Breast epithelium (tissue), 3 donors: ENCODE measurements at regions not wholly inside any gene's neighbourhood (a gene's known extent, or its start where the extent isn't known, plus 50 kb on each side); places are given as distances from the start of the nearest gene placed in this dataset.

Source experiments
- POLR2AphosphoS5 ChIP-seq, 3 donors: sonication (generic); formaldehyde crosslinking; IDR thresholded peaks; one replicate each; pipeline ENCODE4 v1.6.1; 2017; ENCODE audit warnings: antibody characterized with exemption in 3 of 3
- TF ChIP-seq, protein P1 (sequence below), 3 donors: fragments of 450-650 bp; IDR thresholded peaks; one replicate each; pipeline ENCODE4 v1.5.1; 2016 to 2017; ENCODE audit warnings: antibody characterized with exemption in 3 of 3, mild to moderate bottlenecking in 3 of 3, moderate library complexity in 3 of 3

DNA sequence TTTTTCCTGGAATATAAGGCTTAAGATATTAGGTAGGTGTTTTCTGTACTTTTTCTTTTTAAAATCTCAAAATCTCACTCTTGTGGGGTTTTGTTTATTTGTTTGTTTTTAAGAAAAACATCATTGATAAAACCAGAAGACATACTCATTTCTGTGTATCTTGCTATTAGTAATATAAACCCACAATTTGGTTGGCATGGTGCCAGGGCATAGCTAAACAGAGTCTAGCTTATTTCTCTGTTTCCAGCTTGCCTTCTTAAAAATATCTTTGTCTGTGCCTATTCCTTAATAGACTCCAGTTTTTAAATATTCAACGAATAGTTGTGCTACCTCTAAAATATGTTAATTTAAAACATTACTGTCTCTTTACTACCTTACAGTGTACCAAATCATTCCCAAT is 1121.9 kb upstream of the PCDH20 start:
- TF ChIP-seq, protein P1, sequence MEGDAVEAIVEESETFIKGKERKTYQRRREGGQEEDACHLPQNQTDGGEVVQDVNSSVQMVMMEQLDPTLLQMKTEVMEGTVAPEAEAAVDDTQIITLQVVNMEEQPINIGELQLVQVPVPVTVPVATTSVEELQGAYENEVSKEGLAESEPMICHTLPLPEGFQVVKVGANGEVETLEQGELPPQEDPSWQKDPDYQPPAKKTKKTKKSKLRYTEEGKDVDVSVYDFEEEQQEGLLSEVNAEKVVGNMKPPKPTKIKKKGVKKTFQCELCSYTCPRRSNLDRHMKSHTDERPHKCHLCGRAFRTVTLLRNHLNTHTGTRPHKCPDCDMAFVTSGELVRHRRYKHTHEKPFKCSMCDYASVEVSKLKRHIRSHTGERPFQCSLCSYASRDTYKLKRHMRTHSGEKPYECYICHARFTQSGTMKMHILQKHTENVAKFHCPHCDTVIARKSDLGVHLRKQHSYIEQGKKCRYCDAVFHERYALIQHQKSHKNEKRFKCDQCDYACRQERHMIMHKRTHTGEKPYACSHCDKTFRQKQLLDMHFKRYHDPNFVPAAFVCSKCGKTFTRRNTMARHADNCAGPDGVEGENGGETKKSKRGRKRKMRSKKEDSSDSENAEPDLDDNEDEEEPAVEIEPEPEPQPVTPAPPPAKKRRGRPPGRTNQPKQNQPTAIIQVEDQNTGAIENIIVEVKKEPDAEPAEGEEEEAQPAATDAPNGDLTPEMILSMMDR (IDR thresholded peaks at IDR 0.05) = no peak
- no peak for TF ChIP-seq POLR2AphosphoS5 (IDR thresholded peaks at IDR 0.05)
